GM19239 (cell line): ENCODE measurements at regions not wholly inside any gene's neighbourhood (a gene's known extent, or its start where the extent isn't known, plus 50 kb on each side); places are given as distances from the start of the nearest gene placed in this dataset.

Source experiments
- DNase-seq: peaks from one replicate; pipeline ENCODE4 v3.0.0; 2011; ENCODE audit warnings: low spot score; ENCODE audit not compliant: insufficient read length
- FAIRE-seq: peaks from 2 replicates; lab custom pipeline; 2011; peaks lifted over from hg19 to GRCh38; lab: Jason Lieb, UNC

GRCh38 chr17:65409381-65409780 lies 152.1 kb downstream of the AXIN2 start:
- DNase-seq (no peak), FAIRE-seq (no peak)

GRCh38 chr17:65408050-65408449 lies 153.4 kb downstream of the AXIN2 start:
- DNase-seq: no peak
- no peak for FAIRE-seq

GRCh38 chr17:65407017-65407416 lies 154.4 kb downstream of the AXIN2 start:
- DNase-seq: no peak
- FAIRE-seq: no peak

- FAIRE-seq: no peak
- no peak for DNase-seq
These were observed 154.9 kb downstream of the AXIN2 start for GRCh38 chr17:65406552-65406951.

- no peak for FAIRE-seq
These were observed 155.9 kb downstream of the AXIN2 start for GRCh38 chr17:65405563-65405962.

GRCh38 chr17:65404761-65405160 lies 156.7 kb downstream of the AXIN2 start:
- DNase-seq (no peak), FAIRE-seq (no peak)

More at GRCh38 chr17:65405563-65405962, 155.9 kb downstream of the AXIN2 start:
- no peak for DNase-seq

- DNase-seq: no peak
- FAIRE-seq: no peak
These were observed 157.8 kb downstream of the AXIN2 start for GRCh38 chr17:65403626-65404025.

GRCh38 chr17:65402513-65403496 lies 158.6 kb downstream of the AXIN2 start:
- FAIRE-seq (no peak), DNase-seq (no peak)

- FAIRE-seq (no peak), DNase-seq (no peak)
These were observed 159.9 kb downstream of the AXIN2 start for GRCh38 chr17:65401561-65401960.

- DNase-seq (no peak), FAIRE-seq (no peak)
These were observed 160.7 kb downstream of the AXIN2 start for GRCh38 chr17:65400701-65401100.

GRCh38 chr17:65398040-65398787 lies 163.2 kb downstream of the AXIN2 start:
- no peak for FAIRE-seq
- no peak for DNase-seq

- DNase-seq: no peak
- no peak for FAIRE-seq
These were observed 165.5 kb downstream of the AXIN2 start for GRCh38 chr17:65395924-65396323.

- no peak for DNase-seq
- no peak for FAIRE-seq
These were observed 166.5 kb downstream of the AXIN2 start for GRCh38 chr17:65394811-65395472.

GRCh38 chr17:65393514-65393913 lies 167.9 kb downstream of the AXIN2 start:
- FAIRE-seq: no peak
- no peak for DNase-seq

GRCh38 chr17:65389949-65390348 lies 171.5 kb downstream of the AXIN2 start:
- FAIRE-seq: no peak
- DNase-seq: no peak

- FAIRE-seq (no peak), DNase-seq (no peak)
These were observed 172.0 kb downstream of the AXIN2 start for GRCh38 chr17:65389426-65389825.

GRCh38 chr17:65388911-65389310 lies 172.5 kb downstream of the AXIN2 start:
- DNase-seq (no peak), FAIRE-seq (no peak)

- DNase-seq (no peak), FAIRE-seq (no peak)
These were observed 174.1 kb downstream of the AXIN2 start for GRCh38 chr17:65387322-65387721.

- FAIRE-seq (no peak), DNase-seq (no peak)
These were observed 175.7 kb downstream of the AXIN2 start for GRCh38 chr17:65385726-65386125.

- FAIRE-seq (no peak), DNase-seq (no peak)
These were observed 176.4 kb downstream of the AXIN2 start for GRCh38 chr17:65385071-65385470.

- FAIRE-seq: no peak
- DNase-seq: no peak
These were observed 180.3 kb downstream of the AXIN2 start for GRCh38 chr17:65381152-65381551.
